HepG2 (cell line): ENCODE measurements at regions not wholly inside any gene's neighbourhood (a gene's known extent, or its start where the extent isn't known, plus 50 kb on each side); places are given as distances from the start of the nearest gene placed in this dataset.

Experiments used
- FOSL2 ChIP-seq: sonication (generic); formaldehyde crosslinking; IDR thresholded peaks from 2 replicates; pipeline ENCODE4 v1.4.0; 2020; ENCODE audit warnings: missing genetic modification reagents
- TF ChIP-seq, protein P1 (sequence below): sonication (generic); formaldehyde crosslinking; IDR thresholded peaks from 2 replicates; pipeline ENCODE4 v1.5.0; 2020; ENCODE audit warnings: missing genetic modification reagents, mild to moderate bottlenecking, borderline replicate concordance

DNA sequence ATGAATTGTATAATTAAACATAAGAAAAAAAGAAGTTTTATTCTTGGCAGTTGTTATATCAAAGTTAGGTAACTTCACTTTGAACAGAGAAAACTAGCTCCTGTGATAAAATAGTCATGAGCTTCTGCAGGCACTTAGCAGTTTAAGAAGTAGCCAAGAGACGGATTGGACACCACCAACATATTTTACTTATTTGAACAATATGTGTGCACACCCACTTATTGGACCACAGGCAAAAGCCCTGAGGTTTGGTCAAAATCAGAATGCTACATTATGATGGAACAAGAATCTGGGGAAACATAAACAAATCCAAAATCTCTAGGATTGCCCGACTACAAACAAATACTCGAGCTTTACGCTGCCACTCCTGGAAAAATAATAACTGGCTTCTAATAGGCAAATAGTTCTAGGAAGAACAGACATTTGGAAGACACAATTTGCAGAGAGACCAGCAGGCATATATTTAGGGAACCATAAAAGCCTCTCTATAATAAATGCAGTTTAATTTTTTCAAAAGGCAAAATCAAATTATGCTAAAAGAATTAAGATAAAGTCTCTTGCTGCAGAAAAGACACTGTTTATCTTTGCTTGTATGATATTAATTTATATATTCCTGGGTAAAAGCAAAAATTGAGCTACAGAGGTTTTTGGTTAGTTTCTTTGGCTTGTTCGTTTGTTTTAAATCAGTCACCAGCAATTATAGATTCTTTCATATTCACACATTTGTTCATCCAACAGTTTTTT, 117.9 kb downstream of the CDC42EP3 start:
- no peak for TF ChIP-seq FOSL2 (CRISPR knock-in tag)
- TF ChIP-seq, protein P1, sequence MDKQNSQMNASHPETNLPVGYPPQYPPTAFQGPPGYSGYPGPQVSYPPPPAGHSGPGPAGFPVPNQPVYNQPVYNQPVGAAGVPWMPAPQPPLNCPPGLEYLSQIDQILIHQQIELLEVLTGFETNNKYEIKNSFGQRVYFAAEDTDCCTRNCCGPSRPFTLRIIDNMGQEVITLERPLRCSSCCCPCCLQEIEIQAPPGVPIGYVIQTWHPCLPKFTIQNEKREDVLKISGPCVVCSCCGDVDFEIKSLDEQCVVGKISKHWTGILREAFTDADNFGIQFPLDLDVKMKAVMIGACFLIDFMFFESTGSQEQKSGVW = no peak
